Gastrocnemius medialis (tissue), 4 donors: ENCODE measurements at regions not wholly inside any gene's neighbourhood (a gene's known extent, or its start where the extent isn't known, plus 50 kb on each side); places are given as distances from the start of the nearest gene placed in this dataset.

Experiments used
- ATAC-seq, 2 donors: fragments of 150-250 bp; one replicate each; pipeline ENCODE4 v1.9.1; 2016
- DNase-seq, 2 donors: peaks; one replicate each; pipeline ENCODE4 v3.0.0-alpha.2; 2019
- H3K27ac ChIP-seq, 4 donors: fragments of 200-600 bp; sonication (generic); 1 replicate in 1 of 4; 2 replicates in 3 of 4; pipeline ENCODE4 v1.5.1; 2016 to 2018; ENCODE audit warnings: mild to moderate bottlenecking in 2 of 4, moderate library complexity in 1 of 4
- H3K27me3 ChIP-seq, 3 donors: fragments of 200-600 bp; sonication (generic) in 2 of 3; 1 replicate in 1 of 3; 2 replicates in 2 of 3; pipeline versions ENCODE4 v1.5.1 to v1.6.0; 2016 to 2019; ENCODE audit warnings: mild to moderate bottlenecking in 1 of 3, moderate library complexity in 1 of 3
- H3K36me3 ChIP-seq, 2 donors: fragments of 200-600 bp; sonication (generic) in 1 of 2; one replicate each; pipeline ENCODE4 v1.5.1; 2017 to 2018
- H3K4me1 ChIP-seq, 2 donors: fragments of 200-600 bp; sonication (generic) in 1 of 2; one replicate each; pipeline ENCODE4 v1.5.1; 2016 to 2017; ENCODE audit warnings: mild to moderate bottlenecking in 2 of 2
- H3K4me3 ChIP-seq, 4 donors: fragments of 200-600 bp; sonication (generic) in 3 of 4; 1 replicate in 1 of 4; 2 replicates in 3 of 4; pipeline ENCODE4 v1.5.1; 2016 to 2019; ENCODE audit warnings: mild to moderate bottlenecking in 2 of 4
- H3K9me3 ChIP-seq, 3 donors: fragments of 200-600 bp; sonication (generic) in 2 of 3; 1 replicate in 1 of 3; 2 replicates in 2 of 3; pipeline ENCODE4 v1.5.1; 2016 to 2019
- CTCF ChIP-seq, 5 experiments: fragments of 450-650 bp in 3 of 5; fragments of 200-600 bp in 2 of 5; sonication (generic) in 2 of 5; IDR thresholded peaks in 4 of 5; conservative IDR thresholded peaks in 1 of 5; 1 replicate in 4 of 5; 2 replicates in 1 of 5; pipeline ENCODE4 v1.5.1; 2016 to 2019; ENCODE audit warnings: antibody characterized with exemption in 5 of 5, mild to moderate bottlenecking in 3 of 5, moderate library complexity in 3 of 5
- POLR2A ChIP-seq, 2 donors: fragments of 450-650 bp; IDR thresholded peaks; one replicate each; pipeline ENCODE4 v1.6.1; 2017; ENCODE audit warnings: antibody characterized with exemption in 2 of 2, mild to moderate bottlenecking in 2 of 2, moderate library complexity in 2 of 2
- in situ Hi-C, 4 donors: fragments of 200-750 bp; cut with MboI; loops; one replicate each; pipeline versions ENCODE4 v1.15.0 to v1.8.0; 2017; ENCODE audit warnings: low sequenced_read_pairs in 4 of 4
- intact Hi-C: fragments of 100-400 bp; cut with DNase I; formaldehyde crosslinking; loops from one replicate; pipeline ENCODE4 v1.15.1; 2023; ENCODE audit warnings: low total_unique reads

DNA sequence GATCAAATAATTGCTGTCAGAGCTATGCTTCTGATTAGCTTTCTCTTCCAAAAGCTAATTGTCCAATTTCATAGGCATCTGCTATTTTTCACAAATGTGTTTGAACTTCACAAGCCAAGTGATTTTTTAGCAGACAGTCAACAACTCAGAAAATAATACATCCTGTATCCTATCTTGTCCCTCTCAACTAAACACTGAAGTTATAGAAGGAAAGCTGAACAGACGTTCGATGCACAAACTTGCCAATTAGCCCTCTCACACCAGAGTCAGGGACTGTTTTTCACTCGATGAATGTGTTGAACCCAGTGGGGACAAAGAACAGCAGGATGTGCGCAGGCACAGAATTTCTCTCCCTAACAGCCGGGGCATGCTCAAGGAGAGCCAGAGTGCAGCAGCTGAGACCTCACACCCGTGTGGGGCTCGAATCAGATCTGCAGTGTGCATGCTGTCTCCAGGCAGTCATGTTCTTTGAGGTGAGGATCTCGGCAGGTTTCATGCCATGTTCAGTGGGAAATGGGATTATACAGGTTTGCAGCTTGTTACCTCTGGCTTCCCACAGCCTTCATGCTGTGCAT is 246.7 kb upstream of the SDK2 start:
- no peak for DNase-seq
- Histone ChIP-seq H3K9me3 (no peaks in the 10 kb centered on the region), H3K27me3 (peaks cover 0 to 13% (median 0%) of the 10 kb centered on the region in 3 donors), H3K4me1 (no peaks in the 10 kb centered on the region), H3K4me3 (no peak overlapping the region), H3K27ac (no peak overlapping the region), H3K36me3 (no peaks in the 10 kb centered on the region)
- intact Hi-C loops (no loop called here), in situ Hi-C loops (no loop called here)
- TF ChIP-seq POLR2A (IDR thresholded peaks at IDR 0.05) (no peak), CTCF (IDR thresholded peaks at IDR 0.05 in 4 of 5, conservative IDR thresholded peaks at IDR 0.05 in 1 of 5) (no peak)
- ATAC-seq: no peak

DNA sequence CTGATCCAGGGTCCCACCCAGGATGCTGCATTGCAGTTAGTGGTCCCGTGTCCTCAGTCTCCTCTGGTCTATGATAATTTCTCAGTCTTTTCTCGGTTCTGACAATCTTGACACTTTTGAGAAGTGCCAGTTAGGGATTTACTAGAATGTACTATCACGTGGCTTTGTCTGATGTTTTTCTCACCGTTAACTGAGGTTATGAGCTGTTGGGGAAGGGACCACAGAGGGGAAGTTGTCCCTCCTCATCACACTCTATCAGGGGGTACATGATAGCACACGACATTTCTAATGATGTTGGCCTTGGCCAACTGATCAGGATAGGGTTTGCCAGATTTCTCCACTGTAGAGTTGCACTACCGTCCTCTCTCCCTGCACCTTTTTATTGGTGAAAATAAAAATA is 250.9 kb upstream of the SDK2 start:
- DNase-seq: no peak
- TF ChIP-seq CTCF (IDR thresholded peaks at IDR 0.05 in 4 of 5, conservative IDR thresholded peaks at IDR 0.05 in 1 of 5): no peak
- TF ChIP-seq POLR2A (IDR thresholded peaks at IDR 0.05): no peak
- intact Hi-C loops: no loop called here
- H3K4me3 ChIP-seq: no peak overlapping the region
- H3K9me3 ChIP-seq: no peaks in the 10 kb centered on the region
- no peak for ATAC-seq
- H3K27me3 ChIP-seq: peaks cover under 1 to 27% (median 11%) of the 10 kb centered on the region in 3 donors
- in situ Hi-C loops: no loop called here
- H3K27ac ChIP-seq: no peak overlapping the region
- H3K4me1 ChIP-seq: no peaks in the 10 kb centered on the region
- H3K36me3 ChIP-seq: no peaks in the 10 kb centered on the region

- in situ Hi-C loops: no loop called here
Measured at GRCh38 chr17:73896966-73897365, 252.7 kb upstream of the SDK2 start.

DNA sequence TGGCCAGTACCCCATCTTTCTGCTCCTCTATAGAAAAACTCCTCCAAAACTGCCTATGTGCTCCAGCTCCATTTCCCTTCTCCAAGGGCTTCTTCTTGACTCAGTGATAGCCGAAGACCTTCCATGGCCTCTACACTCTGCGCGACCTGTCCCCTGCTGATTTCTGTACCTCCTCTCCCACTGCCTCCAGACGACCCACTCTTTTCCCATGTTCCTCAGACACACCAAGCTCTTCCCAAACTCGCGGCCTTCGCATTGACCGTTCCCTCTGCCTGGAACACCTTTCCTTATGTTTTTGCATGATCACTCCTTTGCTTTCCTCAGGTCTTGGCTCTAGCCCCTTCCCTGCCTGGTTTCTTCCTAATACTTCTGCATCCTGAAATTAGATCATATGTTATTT is 255.6 kb upstream of the SDK2 start:
- in situ Hi-C loops (no loop called here), intact Hi-C loops (no loop called here)
- H3K9me3 ChIP-seq: no peaks in the 10 kb centered on the region
- no peak overlapping the region for H3K4me3 ChIP-seq
- H3K27me3 ChIP-seq: peaks cover 29 to 53% (median 36%) of the 10 kb centered on the region in 3 donors
- H3K36me3 ChIP-seq: no peaks in the 10 kb centered on the region
- no peak for DNase-seq
- no peak overlapping the region for H3K27ac ChIP-seq
- TF ChIP-seq POLR2A (IDR thresholded peaks at IDR 0.05): no peak
- no peak for TF ChIP-seq CTCF (IDR thresholded peaks at IDR 0.05 in 4 of 5, conservative IDR thresholded peaks at IDR 0.05 in 1 of 5)
- peaks cover 0 to 5% of the 10 kb centered on the region in 2 donors for H3K4me1 ChIP-seq
- ATAC-seq: no peak

More at GRCh38 chr17:73896966-73897365, 252.7 kb upstream of the SDK2 start:
- Histone ChIP-seq H3K4me3 (no peak overlapping the region), H3K36me3 (no peaks in the 10 kb centered on the region), H3K27me3 (peaks cover 17 to 44% (median 27%) of the 10 kb centered on the region in 3 donors), H3K9me3 (no peaks in the 10 kb centered on the region), H3K4me1 (peaks cover 0 to 5% of the 10 kb centered on the region in 2 donors), H3K27ac (no peak overlapping the region)
- intact Hi-C loops: no loop called here
- DNase-seq (no peak), ATAC-seq (no peak)
- no peak for TF ChIP-seq CTCF (IDR thresholded peaks at IDR 0.05 in 4 of 5, conservative IDR thresholded peaks at IDR 0.05 in 1 of 5)
- no peak for TF ChIP-seq POLR2A (IDR thresholded peaks at IDR 0.05)

GRCh38 chr17:73900516-73900915 is 256.3 kb upstream of the SDK2 start:
- peaks cover 29 to 56% (median 36%) of the 10 kb centered on the region in 3 donors for H3K27me3 ChIP-seq
- in situ Hi-C loops: no loop called here
- no peak overlapping the region for H3K4me3 ChIP-seq
- intact Hi-C loops: no loop called here
- H3K36me3 ChIP-seq: no peaks in the 10 kb centered on the region
- peaks cover 0 to 5% of the 10 kb centered on the region in 2 donors for H3K4me1 ChIP-seq
- H3K27ac ChIP-seq: no peak overlapping the region
- DNase-seq (no peak), ATAC-seq (no peak)
- TF ChIP-seq POLR2A (IDR thresholded peaks at IDR 0.05): no peak
- TF ChIP-seq CTCF (IDR thresholded peaks at IDR 0.05 in 4 of 5, conservative IDR thresholded peaks at IDR 0.05 in 1 of 5): no peak
- H3K9me3 ChIP-seq: no peaks in the 10 kb centered on the region
